ENCODE measurements at regions not wholly inside any gene's neighbourhood (a gene's known extent, or its start where the extent isn't known, plus 50 kb on each side); places are given as distances from the start of the nearest gene placed in this dataset.

DNA sequence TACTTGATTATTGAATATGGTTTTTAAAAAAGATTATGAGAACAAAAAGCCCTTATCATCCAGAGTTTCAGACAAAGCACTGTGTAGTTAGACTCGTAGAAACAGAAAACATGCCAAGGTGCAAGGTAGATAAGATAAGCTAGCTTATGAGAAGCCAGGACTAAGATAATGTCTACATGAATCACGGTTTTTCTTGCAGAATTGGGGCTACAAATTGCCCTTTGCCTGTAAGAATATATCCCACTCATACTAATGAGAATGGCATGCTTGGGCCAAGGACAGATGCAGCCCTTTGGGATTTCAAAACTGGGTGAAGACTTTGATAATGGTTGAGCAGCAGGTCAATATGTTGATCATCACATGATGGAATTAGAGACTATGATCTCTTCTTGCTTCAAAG lies 165.3 kb upstream of the PREP start:
- DNase-seq (no peak), ATAC-seq (no peak)
- H3K9me3 ChIP-seq, result no peaks in the 10 kb centered on the region
- H3K4me1 ChIP-seq, result no peaks in the 10 kb centered on the region
- no peak overlapping the region for H3K27ac ChIP-seq
- no peak for TF ChIP-seq POLR2A (IDR thresholded peaks at IDR 0.05)
- TF ChIP-seq, protein P1, sequence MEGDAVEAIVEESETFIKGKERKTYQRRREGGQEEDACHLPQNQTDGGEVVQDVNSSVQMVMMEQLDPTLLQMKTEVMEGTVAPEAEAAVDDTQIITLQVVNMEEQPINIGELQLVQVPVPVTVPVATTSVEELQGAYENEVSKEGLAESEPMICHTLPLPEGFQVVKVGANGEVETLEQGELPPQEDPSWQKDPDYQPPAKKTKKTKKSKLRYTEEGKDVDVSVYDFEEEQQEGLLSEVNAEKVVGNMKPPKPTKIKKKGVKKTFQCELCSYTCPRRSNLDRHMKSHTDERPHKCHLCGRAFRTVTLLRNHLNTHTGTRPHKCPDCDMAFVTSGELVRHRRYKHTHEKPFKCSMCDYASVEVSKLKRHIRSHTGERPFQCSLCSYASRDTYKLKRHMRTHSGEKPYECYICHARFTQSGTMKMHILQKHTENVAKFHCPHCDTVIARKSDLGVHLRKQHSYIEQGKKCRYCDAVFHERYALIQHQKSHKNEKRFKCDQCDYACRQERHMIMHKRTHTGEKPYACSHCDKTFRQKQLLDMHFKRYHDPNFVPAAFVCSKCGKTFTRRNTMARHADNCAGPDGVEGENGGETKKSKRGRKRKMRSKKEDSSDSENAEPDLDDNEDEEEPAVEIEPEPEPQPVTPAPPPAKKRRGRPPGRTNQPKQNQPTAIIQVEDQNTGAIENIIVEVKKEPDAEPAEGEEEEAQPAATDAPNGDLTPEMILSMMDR (IDR thresholded peaks at IDR 0.05 in 4 of 5, conservative IDR thresholded peaks at IDR 0.05 in 1 of 5), result no peak
- intact Hi-C loops (cut with DNase I; ENCODE audit: low total_unique reads) (no loop called here), in situ Hi-C loops (cut with MboI; ENCODE audit: low sequenced_read_pairs in 4 of 4) (no loop called here)
- no peaks in the 10 kb centered on the region for H3K27me3 ChIP-seq
- no peak overlapping the region for H3K4me3 ChIP-seq
- H3K36me3 ChIP-seq, result no peaks in the 10 kb centered on the region

DNA sequence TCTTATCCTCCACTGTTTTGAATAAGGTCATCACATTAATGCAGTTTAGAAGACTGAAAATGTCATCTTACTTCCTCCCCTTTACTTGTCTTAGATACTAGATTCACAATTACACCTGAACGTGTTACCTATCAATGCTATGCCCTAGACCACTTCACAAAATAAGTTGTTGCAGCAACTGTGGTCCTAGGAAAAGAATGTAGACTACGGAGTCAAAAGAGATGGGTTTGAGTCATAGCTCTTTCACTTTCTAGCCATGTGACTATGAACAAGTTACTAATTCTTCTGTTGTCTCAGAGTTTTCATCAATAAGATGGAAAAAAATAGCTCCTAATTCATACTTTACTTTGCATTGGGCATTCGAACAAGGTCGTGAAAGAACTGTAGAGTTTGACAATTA lies 164.3 kb upstream of the PREP start:
- no peaks in the 10 kb centered on the region for H3K36me3 ChIP-seq
- H3K27me3 ChIP-seq, result no peaks in the 10 kb centered on the region
- TF ChIP-seq, protein P1 (IDR thresholded peaks at IDR 0.05 in 4 of 5, conservative IDR thresholded peaks at IDR 0.05 in 1 of 5), result no peak
- TF ChIP-seq POLR2A (IDR thresholded peaks at IDR 0.05), result no peak
- in situ Hi-C loops (cut with MboI; ENCODE audit: low sequenced_read_pairs in 4 of 4), result no loop called here
- H3K4me3 ChIP-seq, result no peak overlapping the region
- no peaks in the 10 kb centered on the region for H3K4me1 ChIP-seq
- H3K27ac ChIP-seq, result no peak overlapping the region
- no peak for ATAC-seq
- no peaks in the 10 kb centered on the region for H3K9me3 ChIP-seq
- no peak for DNase-seq
- intact Hi-C loops (cut with DNase I; ENCODE audit: low total_unique reads), result no loop called here

DNA sequence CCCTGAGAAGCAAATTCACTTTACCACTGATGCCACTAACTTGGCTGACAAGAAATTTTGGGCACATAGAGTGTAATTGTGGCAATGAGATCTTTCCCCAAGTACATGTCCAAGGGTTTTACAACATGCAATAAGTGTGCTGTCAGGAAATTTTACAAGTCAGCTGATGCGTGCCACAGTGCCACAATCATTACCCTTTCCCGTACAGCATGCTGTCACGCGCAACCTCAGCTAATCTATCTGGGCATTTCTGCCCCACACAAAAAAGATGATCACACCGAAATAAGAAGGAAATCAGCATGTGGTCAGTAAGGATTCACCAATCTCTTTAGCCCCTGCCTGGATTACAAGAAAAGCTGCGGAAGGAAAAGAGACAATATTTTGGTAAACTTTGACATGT lies 163.6 kb upstream of the PREP start:
- H3K36me3 ChIP-seq, result no peaks in the 10 kb centered on the region
- H3K27me3 ChIP-seq, result no peaks in the 10 kb centered on the region
- ATAC-seq (no peak), DNase-seq (no peak)
- H3K27ac ChIP-seq, result no peak overlapping the region
- H3K4me3 ChIP-seq, result no peak overlapping the region
- no peaks in the 10 kb centered on the region for H3K4me1 ChIP-seq
- intact Hi-C loops (cut with DNase I; ENCODE audit: low total_unique reads), result no loop called here
- TF ChIP-seq, protein P1 (IDR thresholded peaks at IDR 0.05 in 4 of 5, conservative IDR thresholded peaks at IDR 0.05 in 1 of 5), result no peak
- no peak for TF ChIP-seq POLR2A (IDR thresholded peaks at IDR 0.05)
- in situ Hi-C loops (cut with MboI; ENCODE audit: low sequenced_read_pairs in 4 of 4), result no loop called here
- no peaks in the 10 kb centered on the region for H3K9me3 ChIP-seq

DNA sequence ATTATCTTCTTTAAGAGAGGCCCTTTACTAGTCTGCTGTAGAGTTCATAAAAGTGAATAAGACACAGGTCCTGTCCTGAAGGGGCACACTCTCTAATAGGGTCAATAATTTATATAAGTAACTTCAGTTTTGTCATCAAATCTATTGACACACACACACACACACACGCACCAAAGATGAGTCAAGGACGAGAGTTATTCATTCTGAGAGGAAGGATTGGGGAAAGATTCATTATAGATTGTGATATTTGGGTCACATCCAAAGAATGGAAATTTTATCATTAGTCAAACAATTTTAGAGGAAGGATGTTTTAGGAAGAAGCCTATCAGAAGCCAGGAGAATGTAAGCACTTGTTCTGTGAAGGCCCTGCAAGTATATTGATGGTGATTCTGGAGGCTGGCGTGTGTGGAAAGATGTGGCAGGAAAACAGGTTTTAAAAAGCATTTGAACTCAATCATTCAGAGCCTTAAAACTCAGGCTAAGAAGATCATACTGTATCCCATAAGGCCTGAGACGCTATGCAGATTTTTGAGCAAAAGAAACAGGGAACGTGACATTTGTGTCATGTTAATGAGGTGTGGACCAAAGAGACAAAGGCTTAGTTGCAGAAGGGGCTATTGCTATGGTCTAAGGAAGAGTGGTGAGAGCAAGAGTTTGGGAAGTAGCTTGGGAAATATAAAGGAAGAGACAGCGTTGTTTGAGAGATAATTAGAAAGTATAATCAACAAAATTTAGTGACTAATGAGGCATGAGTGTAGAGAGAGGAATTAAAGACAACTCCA lies 161.4 kb upstream of the PREP start:
- Histone ChIP-seq H3K4me1 (no peaks in the 10 kb centered on the region), H3K4me3 (no peak overlapping the region), H3K9me3 (no peaks in the 10 kb centered on the region), H3K27me3 (no peaks in the 10 kb centered on the region), H3K36me3 (no peaks in the 10 kb centered on the region), H3K27ac (no peak overlapping the region)
- no peak for TF ChIP-seq POLR2A (IDR thresholded peaks at IDR 0.05)
- TF ChIP-seq, protein P1 (IDR thresholded peaks at IDR 0.05 in 4 of 5, conservative IDR thresholded peaks at IDR 0.05 in 1 of 5), result no peak
- no peak for ATAC-seq
- intact Hi-C loops (cut with DNase I; ENCODE audit: low total_unique reads), result no loop called here
- no peak for DNase-seq
- in situ Hi-C loops (cut with MboI; ENCODE audit: low sequenced_read_pairs in 4 of 4), result no loop called here

DNA sequence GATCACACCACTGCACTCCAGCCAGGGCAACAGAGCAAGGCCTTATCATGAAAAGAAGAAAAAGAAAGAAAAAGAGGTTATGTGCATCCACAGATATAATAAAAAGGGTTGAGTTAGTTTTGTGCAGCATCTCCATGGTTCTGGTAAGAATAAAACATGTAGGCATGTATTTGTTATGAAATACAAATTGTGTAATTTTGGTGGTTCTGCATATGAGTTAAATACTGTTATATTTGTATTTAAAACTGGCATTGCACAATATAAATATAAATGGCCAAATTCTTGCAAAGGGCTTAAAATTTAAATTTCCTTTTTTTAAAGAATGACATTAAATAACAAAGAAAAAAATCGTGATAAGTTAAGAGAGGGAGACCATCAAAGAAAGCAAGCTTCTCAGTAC lies 159.1 kb upstream of the PREP start:
- no peaks in the 10 kb centered on the region for H3K27me3 ChIP-seq
- H3K27ac ChIP-seq, result no peak overlapping the region
- ATAC-seq (no peak), DNase-seq (no peak)
- H3K36me3 ChIP-seq, result no peaks in the 10 kb centered on the region
- H3K9me3 ChIP-seq, result no peaks in the 10 kb centered on the region
- in situ Hi-C loops (cut with MboI; ENCODE audit: low sequenced_read_pairs in 4 of 4) (no loop called here), intact Hi-C loops (cut with DNase I; ENCODE audit: low total_unique reads) (no loop called here)
- no peak overlapping the region for H3K4me3 ChIP-seq
- TF ChIP-seq POLR2A (IDR thresholded peaks at IDR 0.05), result no peak
- TF ChIP-seq, protein P1 (IDR thresholded peaks at IDR 0.05 in 4 of 5, conservative IDR thresholded peaks at IDR 0.05 in 1 of 5), result no peak
- H3K4me1 ChIP-seq, result no peaks in the 10 kb centered on the region

All from gastrocnemius medialis (tissue), 4 donors.